GM12878 (cell line): ENCODE measurements at regions not wholly inside any gene's neighbourhood (a gene's known extent, or its start where the extent isn't known, plus 50 kb on each side); places are given as distances from the start of the nearest gene placed in this dataset.

Source experiments
- ATF2 ChIP-seq: IDR thresholded peaks from 2 replicates; pipeline ENCODE4 v1.6.1; 2012; ENCODE audit warnings: low read length, inconsistent platforms
- BRCA1 ChIP-seq: IDR thresholded peaks from 2 replicates; pipeline ENCODE4 v1.6.1; 2011; ENCODE audit warnings: low read depth, low read length, improper control_type of control experiment
- CBX5 ChIP-seq: sonication (generic); IDR thresholded peaks from 2 replicates; pipeline ENCODE4 v1.6.1; 2016; ENCODE audit warnings: low read depth, moderate library complexity, mild to moderate bottlenecking, inconsistent platforms
- CREM ChIP-seq: IDR thresholded peaks from 2 replicates; pipeline ENCODE4 v1.6.1; 2014; ENCODE audit warnings: antibody characterized with exemption, low read depth
- E2F8 ChIP-seq: fragments of 450-650 bp; IDR thresholded peaks from 2 replicates; pipeline ENCODE4 v1.6.1; 2018; ENCODE audit warnings: mild to moderate bottlenecking, low read depth, moderate library complexity; ENCODE audit not compliant: partially characterized antibody
- EP300 ChIP-seq, 2 experiments: fragments of 150-350 bp in 1 of 2; IDR thresholded peaks; 2 replicates each; pipeline ENCODE4 v1.6.1; 2011 to 2012; ENCODE audit warnings: low read depth in 2 of 2, low read length in 2 of 2, borderline replicate concordance in 1 of 2, improper control_type of control experiment in 1 of 2, inconsistent platforms in 1 of 2; ENCODE audit not compliant: control insufficient read depth in 1 of 2
- GABPA ChIP-seq: IDR thresholded peaks from 2 replicates; pipeline ENCODE4 v1.6.1; 2014; ENCODE audit warnings: antibody characterized with exemption, low read depth, mild to moderate bottlenecking, inconsistent platforms
- HDGF ChIP-seq: fragments of 450-650 bp; IDR thresholded peaks from 2 replicates; pipeline ENCODE4 v1.6.1; 2016; ENCODE audit warnings: antibody characterized with exemption
- HSF1 ChIP-seq: fragments of 150-350 bp; IDR thresholded peaks from 2 replicates; pipeline ENCODE4 v1.6.1; 2014; ENCODE audit warnings: mild to moderate bottlenecking, low read depth, low read length
- LARP7 ChIP-seq: fragments of 450-650 bp; IDR thresholded peaks from 2 replicates; pipeline ENCODE4 v1.6.1; 2017; ENCODE audit warnings: mild to moderate bottlenecking
- NBN ChIP-seq: fragments of 450-650 bp; IDR thresholded peaks from 2 replicates; pipeline ENCODE4 v1.6.1; 2016
- NRF1 ChIP-seq: conservative IDR thresholded peaks from 2 replicates; pipeline ENCODE4 v1.6.1; 2011; ENCODE audit warnings: mild to moderate bottlenecking, low read depth, low read length, improper control_type of control experiment
- PKNOX1 ChIP-seq: fragments of 450-650 bp; IDR thresholded peaks from 2 replicates; pipeline ENCODE4 v1.6.1; 2016; ENCODE audit warnings: mild to moderate bottlenecking
- POLR2A ChIP-seq: IDR thresholded peaks from 2 replicates; pipeline ENCODE4 v1.6.1; 2011; ENCODE audit warnings: low read depth, mild to moderate bottlenecking, low read length
- POLR2AphosphoS2 ChIP-seq: IDR thresholded peaks from 2 replicates; pipeline ENCODE4 v1.6.1; 2011; ENCODE audit warnings: low read depth, mild to moderate bottlenecking, low read length, improper control_type of control experiment, moderate library complexity
- POU2F2 ChIP-seq: IDR thresholded peaks from 3 replicates; pipeline ENCODE4 v1.6.1; 2011; ENCODE audit warnings: low read depth, mild to moderate bottlenecking, low read length, borderline replicate concordance
- RAD51 ChIP-seq: fragments of 450-650 bp; IDR thresholded peaks from 2 replicates; pipeline ENCODE4 v1.6.1; 2016; ENCODE audit warnings: moderate library complexity, mild to moderate bottlenecking, inconsistent platforms
- SIX5 ChIP-seq: IDR thresholded peaks from 2 replicates; pipeline ENCODE4 v1.6.1; 2011; ENCODE audit warnings: mild to moderate bottlenecking, low read depth, low read length, moderate library complexity; ENCODE audit not compliant: severe bottlenecking
- SMC3 ChIP-seq: IDR thresholded peaks from 2 replicates; pipeline ENCODE4 v1.6.1; 2011; ENCODE audit warnings: low read length, improper control_type of control experiment, borderline replicate concordance
- SRF ChIP-seq, 2 experiments: IDR thresholded peaks; 2 replicates each; pipeline ENCODE4 v1.6.1; 2011; ENCODE audit warnings: low read depth in 2 of 2, low read length in 2 of 2, mild to moderate bottlenecking in 1 of 2, moderate library complexity in 1 of 2
- YY1 ChIP-seq: IDR thresholded peaks from 2 replicates; pipeline ENCODE4 v1.6.1; 2011; ENCODE audit warnings: low read depth, mild to moderate bottlenecking, low read length
- ZNF384 ChIP-seq: IDR thresholded peaks from 2 replicates; pipeline ENCODE4 v1.6.1; 2012; ENCODE audit warnings: low read depth, mild to moderate bottlenecking, low read length, improper control_type of control experiment, borderline replicate concordance
- ZNF622 ChIP-seq: fragments of 450-650 bp; IDR thresholded peaks from 2 replicates; pipeline ENCODE4 v1.6.1; 2017; ENCODE audit warnings: mild to moderate bottlenecking, inconsistent platforms
- ZSCAN29 ChIP-seq: fragments of 450-650 bp; IDR thresholded peaks from 2 replicates; pipeline ENCODE4 v1.6.1; 2017; ENCODE audit warnings: mild to moderate bottlenecking, moderate library complexity
- ZZZ3 ChIP-seq: IDR thresholded peaks from 2 replicates; pipeline ENCODE4 v1.6.1; 2011; ENCODE audit warnings: low read depth; ENCODE audit not compliant: control insufficient read depth, insufficient read length

GRCh38 chr1:234926559-234927311, 201.9 kb downstream of the TOMM20 start (continued):
- TF ChIP-seq SMC3: peak; percentile 3; the same call in 1 of the 2 replicates
- peak; percentile 52 for TF ChIP-seq NBN
- TF ChIP-seq NRF1: no peak
- no peak for TF ChIP-seq PKNOX1
- TF ChIP-seq HSF1: no peak
- TF ChIP-seq EP300 (IDR thresholded peaks at IDR 0.05; ENCODE audit: borderline replicate concordance in 1 of 2, control insufficient read depth in 1 of 2, low read depth in 2 of 2, low read length in 2 of 2): peak; percentile 62 to 97
- no peak; the same call in 1 of the 2 replicates for TF ChIP-seq ZNF384
- TF ChIP-seq SRF (IDR thresholded peaks at IDR 0.05; ENCODE audit: low read depth in 2 of 2, low read length in 2 of 2): peak in 1 of 2 experiments; percentile 49; a peak in 1 of 4 replicates
- TF ChIP-seq LARP7: no peak
- peak; percentile 93 for TF ChIP-seq ATF2
- TF ChIP-seq POLR2AphosphoS2: no peak
- TF ChIP-seq YY1: peak; percentile 89; the same call in 1 of the 2 replicates
- TF ChIP-seq ZSCAN29: 0 out of 2 replicates have a peak, but pooled peaks have one; percentile 2
- TF ChIP-seq CREM: peak; percentile 73
- TF ChIP-seq ZNF622: no peak
- peak; percentile 32 for TF ChIP-seq POLR2A
- peak; percentile 52 for TF ChIP-seq RAD51
- no peak for TF ChIP-seq SIX5
- TF ChIP-seq GABPA: no peak
- TF ChIP-seq ZZZ3: no peak
- no peak for TF ChIP-seq HDGF
- TF ChIP-seq CBX5: peak; percentile 95; the same call in 1 of the 2 replicates
- no peak for TF ChIP-seq BRCA1
- peak; percentile 77; the same call in 2 of the 3 replicates for TF ChIP-seq POU2F2
- no peak for TF ChIP-seq E2F8
